GM21619 (cell line): ENCODE measurements at regions not wholly inside any gene's neighbourhood (a gene's known extent, or its start where the extent isn't known, plus 50 kb on each side); places are given as distances from the start of the nearest gene placed in this dataset.

ENCODE experiments used
- ATAC-seq: cut with Tn5 transposase; IDR thresholded peaks from one replicate; pipeline ENCODE4 v1.9.1; 2021; ENCODE audit not compliant: unreplicated experiment

GRCh38 chr10:78312197-78313047 is 278.8 kb downstream of the RPS24 start:
- no peak for ATAC-seq

DNA sequence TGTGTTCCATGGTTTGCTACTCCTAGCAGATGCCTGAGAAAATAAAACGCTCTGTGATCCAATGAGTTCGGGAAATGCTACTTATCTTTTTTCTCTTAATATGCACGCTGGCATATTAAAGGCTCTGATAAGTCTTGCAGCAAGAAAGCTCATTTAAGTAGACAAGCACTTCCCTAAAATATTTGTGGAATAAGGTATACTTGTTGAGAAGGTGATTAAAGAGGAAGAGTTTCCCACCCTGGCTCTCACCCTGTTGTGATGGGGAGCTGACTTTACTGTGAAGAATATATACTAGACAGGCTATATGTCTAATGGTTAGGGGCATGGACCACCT is 279.4 kb downstream of the RPS24 start:
- no peak for ATAC-seq

- no peak for ATAC-seq
These were observed 280.0 kb downstream of the RPS24 start for GRCh38 chr10:78313636-78314035.

DNA sequence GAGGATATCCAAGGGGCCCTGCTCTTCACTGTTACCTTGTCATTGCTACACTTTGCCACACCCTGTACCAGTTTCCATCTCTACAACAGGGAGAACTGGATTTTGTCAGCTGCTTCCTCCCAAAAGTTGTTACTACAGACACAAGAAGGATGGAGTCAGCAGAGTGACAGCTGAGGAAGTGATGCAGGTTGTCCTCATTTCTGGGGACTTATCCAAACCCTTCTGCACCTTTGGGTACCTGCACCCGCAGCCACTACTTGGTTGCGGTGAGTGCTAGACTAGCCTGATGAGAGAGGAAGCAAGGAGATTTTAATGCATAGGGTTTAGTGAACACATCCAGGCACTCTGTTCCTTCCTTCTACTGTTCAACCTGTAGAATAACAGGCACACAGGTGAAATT is 281.0 kb downstream of the RPS24 start:
- no peak for ATAC-seq

DNA sequence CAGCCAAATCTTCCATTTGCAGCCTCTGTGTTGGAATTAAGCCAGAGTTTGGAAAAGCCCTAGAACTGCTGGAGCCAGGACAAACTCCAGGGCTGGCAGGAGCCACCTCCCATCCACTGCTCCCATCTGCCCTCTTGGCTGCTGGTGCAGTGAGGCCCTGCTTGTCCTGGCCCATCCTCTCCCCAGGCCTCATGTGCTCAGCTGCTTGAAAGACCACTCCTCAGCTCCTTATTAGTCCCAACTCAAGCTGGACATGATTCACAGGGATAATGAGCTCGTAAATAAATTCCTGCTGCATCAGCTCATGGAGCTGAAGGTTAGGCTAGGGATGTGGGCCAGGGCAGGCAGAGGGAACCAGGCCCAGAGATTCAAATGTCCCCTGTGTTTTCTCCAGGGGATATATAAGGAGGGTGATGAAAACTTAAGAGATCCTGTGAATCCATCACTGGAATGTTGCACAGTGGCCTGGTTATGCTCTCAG is 282.8 kb downstream of the RPS24 start:
- ATAC-seq = no peak

- ATAC-seq = no peak
These were observed 284.6 kb downstream of the RPS24 start for GRCh38 chr10:78318305-78318704.

DNA sequence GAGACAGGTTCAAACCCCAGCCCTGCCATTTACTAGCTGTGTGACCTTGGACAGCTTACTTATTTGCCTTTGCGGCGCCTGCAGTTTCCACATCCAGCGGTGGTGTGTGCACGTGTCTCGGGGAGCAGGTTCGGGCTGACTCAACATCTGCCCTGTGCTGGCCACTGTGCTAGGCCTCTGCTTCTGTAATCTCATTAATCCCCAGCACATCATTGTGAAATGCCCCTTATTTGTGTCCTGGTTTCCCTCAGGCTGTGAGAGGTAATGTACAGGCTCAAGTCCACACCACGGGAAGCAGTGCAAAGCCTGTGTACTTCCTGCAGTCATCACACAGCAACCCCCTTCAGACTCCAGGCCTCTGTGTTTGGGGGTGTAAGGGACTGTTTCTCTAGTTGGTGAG is 285.7 kb downstream of the RPS24 start:
- no peak for ATAC-seq

- ATAC-seq = no peak
These were observed 286.2 kb downstream of the RPS24 start for GRCh38 chr10:78319841-78320240.

GRCh38 chr10:78320506-78320905 is 286.8 kb downstream of the RPS24 start:
- ATAC-seq = no peak

DNA sequence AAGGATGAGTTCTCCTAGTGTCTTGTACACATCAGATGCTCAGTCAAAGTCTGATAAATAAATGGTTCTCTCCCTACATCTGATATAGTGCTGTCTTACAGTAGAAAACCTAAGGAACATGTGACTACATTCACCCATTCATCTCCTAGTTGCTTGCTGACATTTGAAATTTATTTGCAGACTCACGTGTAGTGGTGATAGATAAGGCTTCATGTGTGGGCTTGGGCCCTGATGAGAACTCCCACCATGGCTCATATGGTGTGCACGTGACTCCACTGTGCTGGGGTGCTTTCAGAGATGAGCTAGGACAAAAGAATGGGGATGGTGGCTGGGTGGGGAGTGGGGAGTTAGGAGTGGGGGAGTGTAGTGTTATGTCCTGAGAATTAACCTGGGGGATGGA is 287.3 kb downstream of the RPS24 start:
- ATAC-seq = no peak

- no peak for ATAC-seq
These were observed 287.8 kb downstream of the RPS24 start for GRCh38 chr10:78321500-78321899.

DNA sequence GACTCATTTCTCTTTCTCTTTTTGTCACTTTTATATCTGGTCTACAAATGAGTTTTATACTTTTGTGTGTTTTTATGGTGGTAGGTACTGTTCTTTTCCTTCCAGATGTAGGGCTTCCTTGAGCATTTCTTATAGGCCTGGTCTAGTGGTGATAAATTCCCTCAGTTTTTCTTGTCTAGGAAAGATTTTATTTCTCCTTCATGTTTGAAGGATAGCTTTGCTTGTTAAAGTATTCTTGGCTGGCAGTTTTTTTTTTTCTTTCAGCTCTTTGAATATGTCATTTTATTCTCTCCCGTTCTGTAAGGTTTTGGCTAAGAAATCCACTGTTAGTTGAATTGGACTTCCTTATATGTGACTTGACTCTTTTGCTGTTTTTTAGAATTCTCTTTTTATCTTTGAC is 292.7 kb downstream of the RPS24 start:
- no peak for ATAC-seq

DNA sequence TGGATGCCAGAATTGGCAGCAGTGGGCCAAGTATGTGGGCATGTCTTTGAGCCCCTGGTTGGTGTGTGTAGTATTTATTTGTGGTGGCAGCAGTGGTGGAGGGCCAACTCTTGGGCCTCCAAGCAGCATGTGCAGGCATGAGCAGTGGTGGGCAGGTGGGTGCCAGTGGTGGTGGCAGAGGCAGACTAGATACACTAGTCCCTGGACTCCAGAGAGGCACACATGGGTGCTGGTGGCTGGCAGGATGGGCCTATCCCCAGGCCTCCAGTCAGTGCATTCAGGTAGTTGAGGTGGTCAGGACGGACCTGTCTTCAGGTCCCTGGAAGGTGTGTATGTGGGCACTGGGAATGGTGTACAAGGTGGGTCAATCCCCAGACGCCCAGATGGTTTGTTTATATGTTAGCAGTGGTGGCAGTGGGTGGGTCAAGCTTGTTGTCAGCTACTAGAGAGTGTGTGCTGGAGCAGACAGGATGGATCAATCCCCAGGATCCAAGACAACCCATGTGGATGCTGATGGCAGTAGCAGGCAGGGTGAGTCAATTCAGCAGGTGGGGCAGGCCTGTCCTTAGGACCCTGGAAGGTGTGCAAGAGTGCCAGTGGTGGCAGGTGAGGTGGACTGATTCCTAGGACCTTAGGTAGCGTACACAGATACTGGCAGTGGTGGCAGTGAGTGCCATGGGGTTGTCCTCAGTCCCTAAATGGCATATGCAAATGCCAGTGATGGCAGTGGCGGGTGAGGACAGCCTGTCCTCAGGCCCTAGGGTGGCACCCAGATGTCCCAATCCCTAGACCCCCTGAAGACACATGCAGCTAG is 294.3 kb downstream of the RPS24 start:
- no peak for ATAC-seq

- ATAC-seq = no peak
These were observed 295.1 kb downstream of the RPS24 start for GRCh38 chr10:78328592-78329404.

GRCh38 chr10:78330884-78331283 is 297.2 kb downstream of the RPS24 start:
- ATAC-seq = no peak

GRCh38 chr10:78331391-78331922 is 297.8 kb downstream of the RPS24 start:
- ATAC-seq = no peak

DNA sequence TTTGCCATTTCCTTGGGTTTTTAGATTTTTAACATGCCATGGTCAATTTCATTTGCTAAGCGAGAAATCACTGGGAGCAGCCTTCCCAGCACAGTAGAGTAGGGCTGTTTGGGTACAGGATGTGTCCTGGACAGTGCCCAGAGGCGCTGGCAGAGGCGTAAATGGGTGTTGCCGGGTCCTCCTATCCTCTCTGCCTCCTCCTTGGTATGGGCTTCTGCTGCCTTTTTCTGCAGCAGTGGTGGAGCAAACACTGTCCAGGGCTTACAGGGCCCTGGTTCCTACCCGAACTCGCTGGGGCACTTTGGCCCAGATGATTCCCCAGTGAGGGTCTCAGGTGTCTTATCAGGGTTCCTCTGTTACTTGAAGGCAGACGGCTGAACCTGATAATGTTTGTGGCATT is 298.3 kb downstream of the RPS24 start:
- ATAC-seq = no peak

DNA sequence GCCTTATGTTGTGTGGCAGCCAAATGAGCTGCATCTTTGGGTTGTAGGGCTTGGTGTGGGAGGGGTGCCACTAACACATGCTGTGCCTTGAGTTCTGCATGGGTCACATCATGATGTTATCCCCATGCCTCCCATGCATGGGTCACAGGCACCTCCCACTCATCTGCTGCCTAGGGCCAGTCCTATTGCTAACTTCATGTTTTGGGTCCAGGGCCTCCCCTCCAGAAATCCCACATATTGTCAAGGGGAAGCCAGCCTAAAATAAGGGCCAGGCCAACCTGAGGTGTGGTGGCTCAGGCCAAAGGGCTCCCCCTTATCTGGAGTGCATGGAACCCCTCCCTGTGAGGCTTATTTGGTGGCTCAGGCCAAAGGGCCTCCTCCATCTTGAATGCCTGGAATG is 299.0 kb downstream of the RPS24 start:
- no peak for ATAC-seq

GRCh38 chr10:78333362-78334143 is 299.9 kb downstream of the RPS24 start:
- ATAC-seq = no peak

- ATAC-seq = no peak
These were observed 301.7 kb downstream of the RPS24 start for GRCh38 chr10:78335371-78335690.
